OCI-LY7 (cell line): ENCODE measurements at regions not wholly inside any gene's neighbourhood (a gene's known extent, or its start where the extent isn't known, plus 50 kb on each side); places are given as distances from the start of the nearest gene placed in this dataset.

ENCODE experiments used
- BruUV-seq: library from RNA; stranded (reverse); fragments of 400-500 nt; replicated peaks from 2 replicates; lab custom pipeline; 2021; lab: Mats Ljungman, UMichigan
- CTCF ChIA-PET: fragments of 300-600 bp; sonication (Branson Sonifier 250); formaldehyde crosslinking; loops from one replicate; lab custom pipeline; 2022; ENCODE audit warnings: antibody characterized with exemption; ENCODE audit not compliant: unreplicated experiment; lab: Charles Lee
- POLR2A ChIA-PET: fragments of 300-600 bp; sonication (Branson Sonifier 250); formaldehyde crosslinking; loops from one replicate; lab custom pipeline; 2022; ENCODE audit warnings: antibody characterized with exemption; lab: Charles Lee
- DNase-seq: peaks from one replicate; pipeline ENCODE4 v3.0.0-alpha.2; 2015; ENCODE audit warnings: low spot score
- H2AFZ ChIP-seq: fragments of 200-600 bp; sonication (generic), shearing (Covaris generic); 2 replicates; pipeline ENCODE4 v1.6.1; 2014; ENCODE audit warnings: mild to moderate bottlenecking, antibody characterized with exemption, low read length, moderate library complexity
- H3K27ac ChIP-seq: fragments of 200-600 bp; sonication (generic); 2 replicates; pipeline ENCODE4 v1.5.1; 2014; ENCODE audit warnings: mixed run types, low read depth, mild to moderate bottlenecking, moderate library complexity, low read length, inconsistent platforms; ENCODE audit not compliant: poor library complexity, severe bottlenecking
- H3K36me3 ChIP-seq: fragments of 200-600 bp; sonication (generic); 2 replicates; pipeline ENCODE4 v1.6.1; 2014; ENCODE audit warnings: mild to moderate bottlenecking, antibody characterized with exemption, low read length, moderate library complexity, mixed read lengths; ENCODE audit not compliant: insufficient read depth
- H3K4me1 ChIP-seq: fragments of 200-600 bp; sonication (generic); 2 replicates; pipeline ENCODE4 v1.5.1; 2014; ENCODE audit warnings: mild to moderate bottlenecking, low read length; ENCODE audit not compliant: insufficient read depth, poor library complexity, severe bottlenecking
- H3K4me2 ChIP-seq: fragments of 200-600 bp; sonication (generic); 2 replicates; pipeline ENCODE4 v1.6.1; 2014; ENCODE audit warnings: mild to moderate bottlenecking, low read length
- H3K4me3 ChIP-seq: fragments of 200-600 bp; sonication (generic); 2 replicates; pipeline ENCODE4 v1.5.1; 2014; ENCODE audit warnings: mild to moderate bottlenecking, low read depth, low read length; ENCODE audit not compliant: poor library complexity, severe bottlenecking
- H3K79me2 ChIP-seq: fragments of 200-600 bp; sonication (generic); 2 replicates; pipeline ENCODE4 v1.6.1; 2016; ENCODE audit warnings: low read depth, mild to moderate bottlenecking, low read length, moderate library complexity, mixed read lengths; ENCODE audit not compliant: insufficient read depth
- H3K9me2 ChIP-seq: fragments of 200-600 bp; sonication (generic); 2 replicates; pipeline ENCODE4 v1.6.1; 2016; ENCODE audit warnings: mild to moderate bottlenecking, low read length, mixed read lengths; ENCODE audit not compliant: insufficient read depth
- H3K9me3 ChIP-seq: fragments of 200-600 bp; sonication (generic); 2 replicates; pipeline ENCODE4 v1.6.1; 2014; ENCODE audit warnings: mild to moderate bottlenecking, mixed run types, low read length, mixed read lengths
- H4K20me1 ChIP-seq: fragments of 200-600 bp; sonication (generic); 2 replicates; pipeline ENCODE4 v1.6.1; 2014; ENCODE audit warnings: mild to moderate bottlenecking, antibody characterized with exemption, low read length, moderate library complexity, mixed read lengths; ENCODE audit not compliant: insufficient read depth
- CTCF ChIP-seq: fragments of 200-600 bp; sonication (generic); conservative IDR thresholded peaks from 2 replicates; pipeline ENCODE4 v1.5.1; 2014; ENCODE audit warnings: mild to moderate bottlenecking, antibody characterized with exemption, low read length, moderate library complexity, mixed read lengths
- EZH2phosphoT487 ChIP-seq: fragments of 200-600 bp; sonication (generic); IDR thresholded peaks from 2 replicates; pipeline ENCODE4 v1.6.1; 2018; ENCODE audit warnings: low read depth, borderline replicate concordance, mild to moderate bottlenecking, mixed run types, antibody characterized with exemption, low read length, moderate library complexity, mixed read lengths
- intact Hi-C: fragments of 100-400 bp; cut with micrococcal nuclease; formaldehyde crosslinking; loops from one replicate; pipeline ENCODE4 v1.10.0; 2022; ENCODE audit not compliant: unreplicated experiment

- POLR2A ChIA-PET: no interaction called here
- CTCF ChIA-PET: no interaction called here
- TF ChIP-seq CTCF: no peak
- no peak for TF ChIP-seq EZH2phosphoT487
- Histone ChIP-seq H3K4me1 (no peaks in the 10 kb centered on the region), H2AFZ (no peak overlapping the region), H3K4me3 (no peak overlapping the region), H3K9me2 (no peaks in the 10 kb centered on the region), H3K4me2 (no peak overlapping the region), H3K9me3 (no peaks in the 10 kb centered on the region), H3K36me3 (no peaks in the 10 kb centered on the region), H4K20me1 (no peaks in the 10 kb centered on the region), H3K79me2 (no peaks in the 10 kb centered on the region), H3K27ac (no peak overlapping the region)
- intact Hi-C loops: no loop called here
- DNase-seq: no peak
- BruUV-seq: no TSS peak
Observed at GRCh38 chr5:97478483-97478882, 295.4 kb upstream of the RIOK2 start.

- intact Hi-C loops: no loop called here
- H3K4me1 ChIP-seq: no peaks in the 10 kb centered on the region
- no peaks in the 10 kb centered on the region for H4K20me1 ChIP-seq
- no peak for DNase-seq
- H3K9me3 ChIP-seq: no peaks in the 10 kb centered on the region
- ChIA-PET POLR2A (no interaction called here), CTCF (no interaction called here)
- no peaks in the 10 kb centered on the region for H3K79me2 ChIP-seq
- TF ChIP-seq EZH2phosphoT487 (no peak), CTCF (no peak)
- BruUV-seq: no TSS peak
- no peak overlapping the region for H3K27ac ChIP-seq
- H3K4me3 ChIP-seq: no peak overlapping the region
- no peak overlapping the region for H2AFZ ChIP-seq
- H3K9me2 ChIP-seq: no peaks in the 10 kb centered on the region
- no peak overlapping the region for H3K4me2 ChIP-seq
- H3K36me3 ChIP-seq: no peaks in the 10 kb centered on the region
Observed at GRCh38 chr5:97480313-97480712, 297.3 kb upstream of the RIOK2 start.

- H3K36me3 ChIP-seq: no peaks in the 10 kb centered on the region
- DNase-seq: no peak
- H3K4me1 ChIP-seq: no peaks in the 10 kb centered on the region
- no peak overlapping the region for H2AFZ ChIP-seq
- H4K20me1 ChIP-seq: no peaks in the 10 kb centered on the region
- intact Hi-C loops: no loop called here
- no peak overlapping the region for H3K27ac ChIP-seq
- CTCF ChIA-PET: no interaction called here
- TF ChIP-seq CTCF: no peak
- H3K4me3 ChIP-seq: no peak overlapping the region
- POLR2A ChIA-PET: interaction anchor here (0.8 kb wide), 1 partner anchor 9 kb away, joined by 3 read pairs; no protein-coding TSS in a partner anchor
- no peaks in the 10 kb centered on the region for H3K9me2 ChIP-seq
- no TSS peak for BruUV-seq
- H3K4me2 ChIP-seq: no peak overlapping the region
- no peaks in the 10 kb centered on the region for H3K79me2 ChIP-seq
- no peaks in the 10 kb centered on the region for H3K9me3 ChIP-seq
Observed at GRCh38 chr5:97488126-97488668, 305.1 kb upstream of the RIOK2 start.
